Inferior parietal cortex (tissue), 1 donor: ENCODE measurements at regions not wholly inside any gene's neighbourhood (a gene's known extent, or its start where the extent isn't known, plus 50 kb on each side); places are given as distances from the start of the nearest gene placed in this dataset.
"Not testable (repeated sequence)": the region's sequence is repeated elsewhere in the genome, so short reads cannot be mapped to it uniquely, and the experiment has no call there.

Source experiments
- DNase-seq: peaks from one replicate; pipeline ENCODE4 v3.0.0-alpha.2; 2016; ENCODE audit errors: extremely low spot score

- no peak for DNase-seq
Observed at GRCh38 chr4:94152466-94152865, 55.2 kb upstream of the SMARCAD1 start.

GRCh38 chr4:94155404-94155803, 52.3 kb upstream of the SMARCAD1 start:
- DNase-seq = not testable (repeated sequence)

DNA sequence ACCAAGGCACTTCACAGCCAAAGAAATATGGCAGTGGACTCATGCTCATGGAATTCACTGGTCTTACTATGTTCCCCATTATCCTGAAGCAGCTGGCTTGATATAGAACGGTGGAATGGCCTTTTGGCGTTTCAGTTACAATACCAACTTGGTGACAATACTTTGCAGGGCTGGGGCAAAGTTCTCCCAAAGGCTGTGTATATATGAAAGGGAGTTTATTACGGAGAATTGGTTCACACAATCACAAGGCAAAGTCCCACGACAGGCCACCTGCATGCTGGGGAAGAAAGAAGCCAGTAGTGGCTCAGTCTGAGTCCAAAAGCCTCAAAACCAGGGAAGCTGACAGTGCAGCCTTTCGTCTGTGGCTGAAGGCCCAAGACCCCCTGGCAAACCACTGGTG, 50.8 kb upstream of the SMARCAD1 start:
- no peak for DNase-seq
